SW480 (cell line): ENCODE measurements at regions not wholly inside any gene's neighbourhood (a gene's known extent, or its start where the extent isn't known, plus 50 kb on each side); places are given as distances from the start of the nearest gene placed in this dataset.

Source experiments
- DNase-seq: peaks from one replicate; pipeline ENCODE4 v3.0.0-alpha.2; 2016; ENCODE audit warnings: low spot score

DNA sequence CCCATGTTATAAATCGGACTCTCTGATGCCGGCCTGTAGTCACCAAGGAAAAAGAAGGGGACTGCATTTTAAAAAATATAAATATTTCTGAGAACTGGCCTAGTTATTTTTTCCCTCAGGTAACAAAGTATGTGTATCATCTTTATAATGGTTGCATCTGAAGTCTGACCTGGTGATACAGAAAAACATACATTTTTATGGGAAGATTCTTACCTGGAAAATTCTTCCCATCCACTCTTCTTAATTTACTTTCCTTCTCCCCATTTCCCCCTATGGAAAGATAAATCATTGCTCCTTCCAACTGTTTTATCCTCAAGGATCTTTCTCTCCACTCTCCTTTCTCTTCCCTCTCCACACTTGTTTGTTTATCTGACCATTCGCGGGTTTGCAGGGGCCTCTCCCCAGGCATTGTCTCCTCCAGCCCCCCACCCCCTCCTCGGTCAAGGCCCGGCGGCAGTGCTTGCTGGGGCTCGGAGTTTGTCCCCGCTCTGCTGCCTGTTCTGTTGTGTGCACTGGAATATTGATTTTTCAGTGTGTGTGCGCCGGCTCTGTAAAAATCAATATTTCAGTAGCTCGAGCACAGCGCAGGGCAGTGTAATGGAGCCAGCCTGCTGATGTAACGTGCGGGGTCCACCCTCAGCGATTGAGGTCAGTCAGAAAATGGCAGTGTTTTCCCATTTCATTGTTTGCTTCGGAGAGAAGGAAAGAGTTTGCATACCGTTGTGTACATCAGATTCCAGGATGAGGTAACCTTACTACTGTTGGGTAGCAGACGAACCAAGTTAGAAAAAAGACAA is 199.5 kb upstream of the NFE2L3 start:
- no peak for DNase-seq

DNA sequence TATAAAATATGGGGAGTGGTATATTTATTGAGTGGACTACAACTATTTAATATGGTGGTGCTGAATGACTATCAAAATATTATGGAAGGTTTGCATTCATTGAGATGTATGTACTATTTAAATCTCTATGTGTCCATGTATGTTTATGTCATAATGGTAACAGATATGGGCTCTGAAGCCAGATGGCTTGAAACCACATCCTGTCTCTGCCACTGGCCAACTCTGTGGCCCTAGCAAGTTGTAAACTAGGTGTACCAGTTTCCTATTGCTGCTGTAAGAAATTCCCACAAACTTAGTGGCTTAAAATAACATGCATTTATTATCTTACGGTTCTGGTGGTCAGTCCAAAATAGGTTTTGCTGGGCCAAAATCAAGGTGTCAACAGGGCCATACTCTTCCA is 198.1 kb upstream of the NFE2L3 start:
- DNase-seq: no peak

DNA sequence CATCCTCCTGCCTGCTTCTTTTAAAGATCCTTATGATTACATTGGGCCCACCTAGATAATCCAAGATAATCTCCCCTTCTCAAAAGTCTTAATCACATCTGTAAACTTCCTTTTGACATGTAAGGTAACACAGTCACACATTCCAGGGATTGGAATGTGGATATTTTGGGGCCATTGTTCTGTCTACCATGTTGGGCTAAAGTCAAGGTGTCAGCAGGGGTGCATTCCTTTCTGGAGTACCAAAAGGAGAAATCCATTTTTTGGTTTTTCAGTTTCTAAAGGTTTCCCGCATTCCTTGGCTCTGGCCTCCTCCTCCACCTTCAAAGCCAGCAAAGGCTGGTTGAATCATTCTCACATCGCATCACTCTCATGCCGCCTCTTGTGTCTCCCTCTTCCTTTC is 197.6 kb upstream of the NFE2L3 start:
- DNase-seq: no peak

DNA sequence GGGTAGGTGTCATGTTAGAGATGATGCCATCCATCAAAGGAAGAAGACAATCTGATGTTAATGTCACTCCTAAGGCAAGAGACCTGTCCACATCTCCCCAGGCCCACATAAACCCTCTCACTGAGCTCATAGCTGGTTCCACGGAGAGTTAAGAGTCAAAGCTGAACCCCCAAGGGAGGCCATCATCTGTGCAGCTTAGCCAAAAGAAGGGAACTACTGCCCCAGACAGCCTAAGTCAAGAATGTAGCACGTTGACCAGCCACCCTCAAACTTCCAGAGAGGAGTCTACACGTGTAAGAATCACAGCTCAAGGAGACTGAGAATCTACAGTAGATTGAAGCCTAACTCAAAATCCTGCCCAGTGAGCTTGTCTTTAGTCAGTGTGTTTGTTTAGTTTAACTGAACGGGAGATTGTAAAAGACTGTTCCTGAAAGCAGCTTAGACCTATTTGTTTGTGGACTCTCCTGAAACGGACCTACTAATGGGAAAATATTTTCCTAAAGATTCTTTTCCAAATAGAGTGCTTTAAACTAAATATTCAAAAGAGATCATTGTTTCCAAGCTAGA is 192.7 kb upstream of the NFE2L3 start:
- no peak for DNase-seq

DNA sequence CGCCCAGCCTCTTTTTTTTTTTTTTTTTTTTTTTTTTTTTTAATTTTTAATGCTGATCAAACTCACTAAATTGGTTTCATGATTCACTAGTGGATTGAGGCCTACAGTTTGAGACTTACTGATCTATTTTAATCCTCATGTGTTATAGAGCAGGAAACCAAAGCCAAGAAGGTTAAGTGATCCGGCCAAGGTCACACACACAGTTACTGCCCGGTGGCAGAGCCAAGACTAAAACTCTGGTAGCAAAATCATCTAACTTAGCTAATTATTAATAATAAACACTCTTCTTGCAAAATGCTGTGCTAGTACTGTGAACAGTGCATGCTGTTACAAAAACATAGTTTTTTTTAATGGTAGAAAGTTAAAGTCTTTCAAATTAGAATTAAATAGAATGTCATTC is 188.3 kb upstream of the NFE2L3 start:
- no peak for DNase-seq

DNA sequence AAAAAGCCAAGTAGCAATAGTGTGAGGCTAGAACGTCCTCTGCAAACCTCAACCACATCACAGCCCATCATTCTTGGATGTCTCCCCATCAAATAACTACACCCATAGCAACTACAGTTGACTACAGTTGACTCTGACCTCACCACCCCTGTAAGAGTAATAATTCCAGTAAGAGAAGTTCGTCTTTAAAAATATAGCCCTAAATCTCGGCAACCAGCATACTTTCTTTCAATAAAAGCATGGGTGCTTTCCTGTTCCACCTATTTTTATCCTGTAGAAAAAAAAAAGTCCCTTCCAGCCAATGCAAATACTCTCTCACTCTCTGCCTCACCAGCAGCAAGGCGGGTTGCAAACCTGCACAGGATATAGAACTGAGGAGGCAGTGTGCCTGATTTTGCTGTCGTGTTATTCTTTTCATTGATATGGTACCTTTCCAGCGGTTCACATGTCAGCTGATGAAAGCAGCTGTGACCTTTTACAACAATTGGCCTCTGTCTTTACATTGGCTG is 187.5 kb upstream of the NFE2L3 start:
- DNase-seq: no peak

DNA sequence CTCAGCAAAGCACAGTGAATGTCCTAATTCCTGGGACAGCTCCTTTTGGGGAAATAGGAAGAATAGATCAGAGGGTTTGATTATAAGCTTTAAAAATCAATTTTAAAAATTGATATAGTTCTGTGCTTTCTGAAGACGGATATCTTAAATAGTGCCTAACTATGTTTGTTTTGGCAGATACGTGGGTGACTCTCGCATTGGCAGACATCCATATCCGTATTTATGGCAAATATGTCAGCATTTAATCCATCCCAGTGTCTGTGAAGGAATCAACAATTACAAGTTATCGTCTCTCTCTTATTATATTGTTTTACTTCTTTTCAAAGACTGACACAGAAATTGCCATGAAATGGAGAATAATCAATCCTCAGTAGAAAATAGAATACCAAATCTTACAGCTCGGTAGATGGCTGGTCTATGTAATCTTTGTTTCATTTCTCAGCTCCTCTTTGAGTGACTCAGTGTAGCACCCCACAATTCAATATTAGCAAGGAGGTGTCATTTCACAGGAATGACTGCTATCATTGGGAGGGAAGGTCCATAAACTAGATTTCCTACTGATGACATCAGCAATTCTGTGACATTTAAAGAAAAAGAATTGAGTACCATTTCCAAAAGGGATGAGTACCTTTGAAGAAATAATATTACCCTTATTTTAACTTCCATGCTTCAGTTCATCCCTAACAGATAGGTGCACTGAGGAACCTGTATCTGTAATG is 186.4 kb upstream of the NFE2L3 start:
- no peak for DNase-seq

DNA sequence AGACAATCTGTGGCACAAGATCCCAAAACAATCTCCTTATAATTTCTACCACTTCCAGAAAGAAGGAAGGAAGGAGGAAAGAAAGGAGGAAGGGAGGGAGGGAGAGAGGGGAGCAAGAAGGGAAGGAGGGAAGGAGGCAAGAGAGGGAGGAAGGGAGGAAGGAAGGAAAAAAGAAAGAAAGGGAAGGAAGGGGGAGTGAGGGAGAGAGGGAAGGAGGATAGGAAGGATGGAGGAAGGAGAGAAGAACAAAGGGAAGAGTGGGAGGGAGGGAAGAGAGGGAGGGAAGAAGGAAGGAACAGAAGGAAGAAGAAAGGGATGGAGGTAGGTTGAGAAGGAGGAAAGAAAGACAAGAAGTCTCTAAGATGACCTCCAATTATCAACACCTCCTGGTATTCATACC is 185.5 kb upstream of the NFE2L3 start:
- no peak for DNase-seq

DNA sequence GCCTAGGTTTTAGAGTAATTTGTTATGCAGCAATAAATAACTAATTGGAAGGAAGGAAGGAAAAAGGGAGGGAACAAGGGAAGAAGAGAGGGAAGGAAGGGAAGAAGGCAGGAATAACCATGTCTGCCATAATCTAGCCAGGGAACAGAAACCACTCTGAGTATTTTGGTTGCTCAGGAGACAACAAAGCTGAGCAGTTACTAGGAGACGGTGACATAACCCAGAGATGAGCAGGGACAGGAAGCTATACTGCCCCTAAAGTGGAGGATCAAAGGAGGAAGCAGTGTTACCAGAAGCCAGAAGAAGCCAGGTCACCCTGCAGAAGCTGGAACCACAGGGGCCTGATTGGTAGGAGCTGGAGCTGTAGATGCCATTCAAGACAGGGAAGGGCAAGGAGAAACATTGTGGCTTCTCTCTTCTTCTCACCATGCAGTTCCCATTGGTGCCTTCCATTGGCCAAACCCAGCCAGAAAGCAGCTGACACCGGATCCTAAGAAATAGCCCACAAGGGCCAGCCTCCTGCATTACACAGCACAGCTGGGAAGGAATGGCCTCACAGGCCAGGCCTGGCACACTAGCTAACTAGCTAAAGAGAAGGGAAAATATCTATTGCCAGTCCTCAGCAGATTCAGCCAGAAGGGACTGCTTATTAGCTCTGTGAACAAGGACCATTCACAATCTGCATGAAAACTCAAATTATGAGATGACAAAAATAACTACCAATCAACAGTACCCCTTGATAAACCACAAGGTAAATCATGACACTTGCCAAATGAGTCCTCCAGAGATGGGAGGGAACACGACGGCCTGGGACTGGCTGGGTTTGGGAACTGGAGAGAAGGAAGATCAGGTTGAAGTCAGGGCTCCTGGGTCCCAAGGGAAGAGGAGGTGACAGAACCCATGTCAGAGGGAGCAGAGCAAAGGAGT is 184.5 kb upstream of the NFE2L3 start:
- peak; percentile 46 for DNase-seq

DNA sequence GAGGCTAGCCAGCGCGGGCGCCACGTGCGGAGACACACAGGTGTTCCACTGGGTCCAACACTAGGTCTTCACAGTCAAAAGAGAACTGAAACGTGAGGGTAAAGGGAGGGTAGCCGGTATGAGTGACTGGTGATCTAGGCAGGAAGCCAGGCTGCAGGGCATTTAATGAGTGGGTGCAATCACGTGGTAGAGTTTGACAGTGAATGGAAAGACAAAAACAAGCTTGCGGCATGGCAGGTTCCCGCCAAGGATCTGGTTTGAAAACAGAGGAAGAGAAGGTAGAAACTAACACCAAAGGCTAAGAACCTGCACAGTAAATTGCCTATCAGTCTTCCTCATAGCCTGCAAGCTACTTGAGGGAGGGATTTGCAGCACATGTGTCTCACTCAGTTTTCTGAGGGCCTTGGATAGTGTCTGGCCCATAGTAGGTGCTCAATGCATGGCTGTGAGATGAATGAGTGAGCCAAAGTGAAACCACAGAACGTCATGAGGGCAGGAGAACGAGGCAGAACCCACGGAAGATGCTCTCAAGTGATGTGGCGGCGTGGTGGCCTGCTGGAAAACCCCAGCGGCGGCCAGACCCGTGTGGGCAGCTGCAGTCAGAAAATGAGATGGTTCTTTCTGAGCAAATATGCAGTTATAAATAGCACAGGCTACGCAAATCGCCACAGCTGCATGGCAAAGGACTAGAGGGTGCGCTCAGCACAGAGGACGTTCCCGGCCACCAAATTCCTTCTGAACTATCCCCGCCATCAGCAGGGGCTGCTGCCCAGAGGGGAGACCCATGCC is 183.6 kb upstream of the NFE2L3 start:
- no peak for DNase-seq

DNA sequence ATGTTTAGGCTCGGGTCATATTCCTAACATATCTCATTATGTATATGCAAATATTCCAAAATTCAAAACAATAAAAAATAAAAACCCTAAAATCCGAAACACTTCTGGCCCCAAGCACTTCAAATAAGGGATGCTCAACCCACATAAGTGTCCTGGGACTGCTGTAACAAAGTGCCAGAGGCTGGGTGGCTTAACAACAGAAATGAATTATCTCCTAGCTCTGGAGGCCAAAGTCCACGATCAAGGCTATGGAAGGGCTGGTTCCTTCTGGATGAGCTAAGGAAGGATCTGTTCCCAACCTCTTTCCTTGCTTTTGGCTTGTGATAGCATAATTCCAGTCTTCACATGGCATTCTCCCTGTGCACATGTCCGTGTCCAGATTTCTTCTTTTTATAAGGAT is 181.6 kb upstream of the NFE2L3 start:
- no peak for DNase-seq

DNA sequence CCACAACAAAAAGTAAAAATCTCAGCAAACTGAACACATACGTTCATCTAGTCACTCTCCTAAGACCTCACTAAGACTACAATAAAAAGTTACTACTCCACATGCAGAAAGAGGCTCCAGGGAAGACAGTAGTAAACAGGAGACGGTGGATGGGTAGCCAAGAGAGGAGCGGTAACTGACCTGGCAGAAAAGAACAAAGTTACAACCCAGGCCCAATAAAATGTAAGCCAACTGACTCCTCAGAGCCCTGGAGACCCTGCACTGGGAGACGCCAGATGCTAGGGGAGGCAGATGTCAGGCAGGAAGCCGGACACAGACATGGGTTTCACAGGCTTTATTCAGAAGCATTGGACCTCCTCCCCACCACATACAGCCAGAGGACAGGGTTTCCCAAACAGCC is 181.1 kb upstream of the NFE2L3 start:
- DNase-seq: no peak

DNA sequence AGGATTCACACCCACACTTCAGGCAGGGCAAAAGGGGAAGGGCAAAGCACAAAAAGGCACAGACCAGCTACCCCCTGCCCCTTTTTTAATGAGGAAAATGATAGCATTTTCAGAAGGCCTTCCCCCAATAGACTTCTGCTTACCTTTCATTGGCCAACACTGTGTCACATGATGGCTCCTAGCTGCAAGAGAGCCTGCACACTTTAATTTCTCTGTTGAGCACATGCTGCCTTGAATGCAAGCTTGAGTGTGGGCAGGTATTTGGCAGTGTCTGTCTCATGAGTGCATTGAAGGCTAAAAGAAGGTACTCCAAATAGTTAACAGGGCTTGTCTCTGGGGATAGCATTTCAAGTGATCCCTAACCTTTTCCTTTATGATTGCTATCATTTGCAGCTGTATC is 175.4 kb upstream of the NFE2L3 start:
- no peak for DNase-seq

DNA sequence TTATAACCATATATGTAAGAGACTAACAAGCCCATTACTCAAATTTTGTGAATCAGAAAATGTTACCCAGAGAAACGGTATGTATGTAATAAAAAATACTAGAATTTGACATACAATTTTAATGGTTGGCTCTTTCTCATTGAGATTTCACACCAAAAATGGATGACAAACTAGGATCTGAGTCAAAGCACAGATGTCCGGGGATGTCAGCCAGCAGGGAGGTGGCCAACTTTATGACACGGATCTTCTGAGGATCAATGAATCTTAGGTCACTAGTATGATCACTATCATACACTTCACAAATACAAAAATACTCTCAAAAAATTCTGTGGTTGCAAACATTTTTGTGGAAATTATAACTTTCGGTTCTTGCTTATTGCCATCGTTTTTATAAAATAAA is 173.5 kb upstream of the NFE2L3 start:
- no peak for DNase-seq

DNA sequence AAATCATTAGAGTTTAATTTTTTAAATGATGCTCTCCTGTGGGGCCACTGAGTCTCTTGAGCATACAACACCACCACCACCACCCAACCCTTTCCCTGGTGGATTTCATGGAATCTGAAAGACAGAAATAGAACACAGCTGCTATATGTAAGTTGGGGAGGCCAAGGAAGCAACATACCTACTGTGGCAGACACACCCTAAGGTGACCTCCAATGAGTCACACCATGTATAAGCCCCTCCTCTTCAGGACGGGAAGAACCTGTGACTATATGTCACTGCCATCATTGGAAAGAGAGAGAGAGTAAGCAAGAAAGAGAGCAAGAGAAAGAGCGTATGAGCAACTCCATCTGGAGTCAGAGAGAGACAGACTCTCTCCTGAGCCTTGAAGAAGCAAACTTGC is 172.4 kb upstream of the NFE2L3 start:
- DNase-seq: peak; percentile 47

DNA sequence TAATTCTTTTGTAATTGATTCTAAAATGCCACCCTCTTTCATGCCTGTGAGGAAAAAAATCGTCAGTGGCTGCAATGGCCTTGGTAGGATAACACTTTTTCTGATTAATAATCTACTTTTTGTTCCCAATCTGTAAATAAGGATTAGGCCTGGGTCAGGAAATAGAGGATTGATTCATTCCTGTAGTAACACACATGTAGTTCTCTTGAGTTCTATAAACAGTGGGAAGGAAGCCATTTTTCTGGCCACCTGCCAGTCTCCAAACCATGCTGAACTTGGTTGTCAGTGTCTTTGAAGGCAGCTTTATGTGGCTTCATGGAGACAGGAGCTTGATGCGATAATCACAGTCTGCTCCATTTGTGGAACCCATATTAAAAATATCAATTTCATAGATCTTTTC is 169.3 kb upstream of the NFE2L3 start:
- DNase-seq: no peak

DNA sequence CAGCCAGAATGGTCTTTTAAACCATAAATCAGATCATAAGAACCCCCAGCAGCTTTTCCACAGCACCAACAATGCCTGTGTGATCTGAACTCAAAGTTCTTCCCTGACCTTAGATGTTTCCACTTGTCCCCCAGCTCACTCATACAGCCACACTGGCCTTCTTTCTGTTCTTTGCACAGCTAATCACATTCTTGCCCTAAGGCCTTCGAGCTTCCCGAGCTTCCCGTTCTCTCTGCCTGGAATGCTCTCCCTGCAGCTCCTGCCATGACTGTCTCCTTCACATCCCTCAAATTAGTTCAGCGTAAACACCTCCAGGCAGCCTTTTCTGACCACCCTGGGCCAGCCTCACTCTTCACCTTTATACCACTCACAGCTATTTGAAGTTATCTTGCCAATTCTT is 166.8 kb upstream of the NFE2L3 start:
- DNase-seq: no peak

DNA sequence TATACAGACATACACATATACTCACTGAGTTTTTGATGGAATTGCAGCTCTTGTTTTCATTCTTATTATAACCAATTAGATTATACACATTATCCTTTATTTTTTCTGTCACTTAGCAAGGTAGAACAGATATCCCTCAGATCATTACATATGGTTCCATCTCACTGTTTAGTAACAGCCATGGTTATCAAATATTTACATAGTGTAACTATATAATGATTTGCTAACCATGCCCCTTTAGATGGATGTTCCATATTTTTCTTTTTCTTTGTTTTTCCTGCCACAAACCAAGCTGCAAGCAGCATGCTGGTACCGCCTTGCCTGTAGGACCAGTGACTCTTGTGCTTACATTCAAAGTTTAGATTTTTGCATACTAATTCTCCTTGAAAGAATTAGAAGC is 163.4 kb upstream of the NFE2L3 start:
- DNase-seq: no peak

DNA sequence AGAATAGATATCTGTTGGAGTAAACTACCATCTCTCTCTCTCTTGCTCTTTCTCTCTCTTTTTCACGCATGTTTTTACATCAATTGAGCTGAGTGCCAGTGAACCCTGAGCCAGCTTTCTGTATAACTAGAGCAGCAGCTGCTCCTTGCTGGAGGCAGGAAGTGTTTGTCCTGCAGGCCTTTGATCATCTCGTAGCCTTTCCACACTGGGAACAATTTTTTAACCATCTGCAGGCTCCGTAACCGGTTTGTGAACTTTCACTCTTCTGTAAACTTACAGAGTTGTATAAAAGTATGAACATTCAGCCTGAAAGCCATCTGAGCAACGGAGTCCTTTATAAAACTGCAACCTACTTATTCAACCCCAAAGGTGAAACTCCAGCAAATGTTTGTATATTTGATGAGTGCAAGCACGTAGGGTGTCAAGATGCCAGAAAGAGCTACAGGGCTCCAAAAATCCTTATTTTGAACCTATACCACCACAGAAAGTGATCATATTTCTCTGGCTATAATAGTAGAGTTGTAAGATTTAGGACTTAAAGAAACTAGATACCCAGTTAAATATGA is 162.8 kb upstream of the NFE2L3 start:
- DNase-seq: no peak

DNA sequence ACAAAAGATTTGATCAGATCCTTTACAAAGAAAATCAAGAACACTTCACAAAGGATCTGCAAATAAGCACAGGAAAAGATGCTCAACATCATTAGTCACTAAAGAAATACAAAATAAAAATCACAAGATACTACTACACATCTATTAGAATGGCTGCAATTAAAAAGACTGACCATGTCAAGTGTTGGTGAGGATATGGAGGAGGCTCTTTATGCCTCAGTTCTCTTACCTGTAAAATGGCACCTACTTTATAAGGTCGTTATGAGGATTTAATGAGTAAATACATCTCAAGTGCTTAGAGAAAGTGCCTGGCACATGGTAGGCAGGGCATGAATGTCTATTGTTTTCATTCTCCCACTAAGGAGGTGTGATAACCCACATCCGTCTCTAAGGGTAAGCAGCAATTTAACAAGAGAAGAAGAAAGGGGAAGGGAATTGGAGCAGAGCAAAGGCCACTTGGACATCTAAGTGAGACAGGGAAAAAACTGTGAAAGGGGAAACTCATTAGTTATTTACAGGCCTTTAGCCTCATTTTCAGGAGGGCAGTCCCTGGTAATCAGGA is 157.5 kb upstream of the NFE2L3 start:
- no peak for DNase-seq

DNA sequence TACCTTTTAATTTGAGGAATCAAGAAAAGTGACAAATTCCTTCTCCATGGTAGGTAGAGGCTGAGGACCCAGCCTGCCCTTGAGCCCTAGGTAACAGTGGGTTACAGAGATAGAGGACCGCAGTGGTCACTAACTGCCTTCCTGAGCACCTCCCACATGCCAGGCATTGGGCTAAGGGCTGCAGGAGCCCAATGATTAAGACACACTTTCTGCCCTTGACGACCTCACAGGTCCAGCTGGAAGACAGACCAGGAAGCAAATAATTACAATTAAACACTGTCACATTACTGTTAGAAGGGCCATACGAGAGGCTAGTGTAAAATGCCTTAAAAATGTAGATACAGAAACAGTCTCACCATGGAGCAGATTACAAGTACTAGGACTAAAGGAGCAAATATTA is 156.8 kb upstream of the NFE2L3 start:
- no peak for DNase-seq
